ENCODE measurements at regions not wholly inside any gene's neighbourhood (a gene's known extent, or its start where the extent isn't known, plus 50 kb on each side); places are given as distances from the start of the nearest gene placed in this dataset.

DNA sequence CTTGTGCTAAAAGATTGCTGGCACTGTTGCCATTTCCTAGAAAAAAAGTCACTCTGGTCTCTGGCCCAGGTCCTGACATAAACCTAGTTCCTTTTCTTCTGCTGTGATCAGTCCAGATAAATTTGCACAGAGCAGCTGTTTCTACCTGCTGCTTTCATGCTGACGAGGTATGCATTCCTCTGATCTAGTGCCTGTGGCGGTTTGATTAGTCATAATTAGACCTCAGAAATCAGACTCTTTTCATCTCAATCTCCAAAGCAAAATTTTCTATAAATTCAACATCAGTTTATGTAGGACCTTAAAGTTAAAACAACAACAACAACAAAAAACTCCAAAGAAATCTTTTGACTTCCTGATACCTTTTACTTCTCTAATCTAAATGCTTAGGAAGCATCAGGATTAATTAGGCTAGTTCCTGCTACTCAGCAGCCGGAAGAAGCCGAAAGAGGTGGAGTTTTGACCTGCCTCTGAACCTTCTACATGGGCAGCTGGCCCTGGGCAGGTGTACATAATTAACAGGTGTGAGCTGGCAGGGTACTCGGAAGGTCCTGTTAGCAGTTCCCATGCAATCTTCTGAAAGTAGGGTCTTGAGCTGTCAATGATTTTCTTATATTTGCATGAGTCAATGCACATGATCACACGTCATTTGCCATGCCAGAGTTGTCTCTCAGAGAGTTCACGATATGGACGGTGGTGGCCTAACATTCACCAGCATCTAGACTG, 83.3 kb upstream of the CCDC112 start:
- TF ChIP-seq ZFP30 (CRISPR knock-in tag; IDR thresholded peaks at IDR 0.05) (no peak), OSR1 (CRISPR knock-in tag; IDR thresholded peaks at IDR 0.05) (no peak), SNAI2 (CRISPR knock-in tag; IDR thresholded peaks at IDR 0.05) (no peak), TOX (CRISPR knock-in tag; IDR thresholded peaks at IDR 0.05; ENCODE audit: borderline replicate concordance) (no peak), TCF4 (CRISPR knock-in tag; IDR thresholded peaks at IDR 0.05; ENCODE audit: borderline replicate concordance) (no peak), ARNTL (CRISPR knock-in tag; IDR thresholded peaks at IDR 0.05; ENCODE audit: borderline replicate concordance, low read depth) (no peak), ZNF565 (CRISPR knock-in tag; conservative IDR thresholded peaks at IDR 0.05; ENCODE audit: low read depth) (no peak), ZNF8 (CRISPR knock-in tag; IDR thresholded peaks at IDR 0.05) (no peak), GLIS3 (CRISPR knock-in tag; IDR thresholded peaks at IDR 0.05) (no peak), CSDC2 (CRISPR knock-in tag; IDR thresholded peaks at IDR 0.05) (no peak), ZC3H10 (CRISPR knock-in tag; IDR thresholded peaks at IDR 0.05) (no peak), ZFP3 (CRISPR knock-in tag; IDR thresholded peaks at IDR 0.05) (no peak), PPARA (CRISPR knock-in tag; IDR thresholded peaks at IDR 0.05; ENCODE audit: borderline replicate concordance) (no peak)
- TF ChIP-seq, protein P1, sequence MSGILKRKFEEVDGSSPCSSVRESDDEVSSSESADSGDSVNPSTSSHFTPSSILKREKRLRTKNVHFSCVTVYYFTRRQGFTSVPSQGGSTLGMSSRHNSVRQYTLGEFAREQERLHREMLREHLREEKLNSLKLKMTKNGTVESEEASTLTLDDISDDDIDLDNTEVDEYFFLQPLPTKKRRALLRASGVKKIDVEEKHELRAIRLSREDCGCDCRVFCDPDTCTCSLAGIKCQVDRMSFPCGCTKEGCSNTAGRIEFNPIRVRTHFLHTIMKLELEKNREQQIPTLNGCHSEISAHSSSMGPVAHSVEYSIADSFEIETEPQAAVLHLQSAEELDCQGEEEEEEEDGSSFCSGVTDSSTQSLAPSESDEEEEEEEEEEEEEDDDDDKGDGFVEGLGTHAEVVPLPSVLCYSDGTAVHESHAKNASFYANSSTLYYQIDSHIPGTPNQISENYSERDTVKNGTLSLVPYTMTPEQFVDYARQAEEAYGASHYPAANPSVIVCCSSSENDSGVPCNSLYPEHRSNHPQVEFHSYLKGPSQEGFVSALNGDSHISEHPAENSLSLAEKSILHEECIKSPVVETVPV (CRISPR knock-in tag; IDR thresholded peaks at IDR 0.05) = no peak
- TF ChIP-seq, protein P2, sequence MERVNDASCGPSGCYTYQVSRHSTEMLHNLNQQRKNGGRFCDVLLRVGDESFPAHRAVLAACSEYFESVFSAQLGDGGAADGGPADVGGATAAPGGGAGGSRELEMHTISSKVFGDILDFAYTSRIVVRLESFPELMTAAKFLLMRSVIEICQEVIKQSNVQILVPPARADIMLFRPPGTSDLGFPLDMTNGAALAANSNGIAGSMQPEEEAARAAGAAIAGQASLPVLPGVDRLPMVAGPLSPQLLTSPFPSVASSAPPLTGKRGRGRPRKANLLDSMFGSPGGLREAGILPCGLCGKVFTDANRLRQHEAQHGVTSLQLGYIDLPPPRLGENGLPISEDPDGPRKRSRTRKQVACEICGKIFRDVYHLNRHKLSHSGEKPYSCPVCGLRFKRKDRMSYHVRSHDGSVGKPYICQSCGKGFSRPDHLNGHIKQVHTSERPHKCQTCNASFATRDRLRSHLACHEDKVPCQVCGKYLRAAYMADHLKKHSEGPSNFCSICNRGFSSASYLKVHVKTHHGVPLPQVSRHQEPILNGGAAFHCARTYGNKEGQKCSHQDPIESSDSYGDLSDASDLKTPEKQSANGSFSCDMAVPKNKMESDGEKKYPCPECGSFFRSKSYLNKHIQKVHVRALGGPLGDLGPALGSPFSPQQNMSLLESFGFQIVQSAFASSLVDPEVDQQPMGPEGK (CRISPR knock-in tag; IDR thresholded peaks at IDR 0.05; ENCODE audit: borderline replicate concordance) = no peak
- TF ChIP-seq, protein P3, sequence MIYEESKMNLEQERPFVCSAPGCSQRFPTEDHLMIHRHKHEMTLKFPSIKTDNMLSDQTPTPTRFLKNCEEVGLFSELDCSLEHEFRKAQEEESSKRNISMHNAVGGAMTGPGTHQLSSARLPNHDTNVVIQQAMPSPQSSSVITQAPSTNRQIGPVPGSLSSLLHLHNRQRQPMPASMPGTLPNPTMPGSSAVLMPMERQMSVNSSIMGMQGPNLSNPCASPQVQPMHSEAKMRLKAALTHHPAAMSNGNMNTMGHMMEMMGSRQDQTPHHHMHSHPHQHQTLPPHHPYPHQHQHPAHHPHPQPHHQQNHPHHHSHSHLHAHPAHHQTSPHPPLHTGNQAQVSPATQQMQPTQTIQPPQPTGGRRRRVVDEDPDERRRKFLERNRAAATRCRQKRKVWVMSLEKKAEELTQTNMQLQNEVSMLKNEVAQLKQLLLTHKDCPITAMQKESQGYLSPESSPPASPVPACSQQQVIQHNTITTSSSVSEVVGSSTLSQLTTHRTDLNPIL (CRISPR knock-in tag; IDR thresholded peaks at IDR 0.05; ENCODE audit: low read depth) = no peak
- TF ChIP-seq, protein P4, sequence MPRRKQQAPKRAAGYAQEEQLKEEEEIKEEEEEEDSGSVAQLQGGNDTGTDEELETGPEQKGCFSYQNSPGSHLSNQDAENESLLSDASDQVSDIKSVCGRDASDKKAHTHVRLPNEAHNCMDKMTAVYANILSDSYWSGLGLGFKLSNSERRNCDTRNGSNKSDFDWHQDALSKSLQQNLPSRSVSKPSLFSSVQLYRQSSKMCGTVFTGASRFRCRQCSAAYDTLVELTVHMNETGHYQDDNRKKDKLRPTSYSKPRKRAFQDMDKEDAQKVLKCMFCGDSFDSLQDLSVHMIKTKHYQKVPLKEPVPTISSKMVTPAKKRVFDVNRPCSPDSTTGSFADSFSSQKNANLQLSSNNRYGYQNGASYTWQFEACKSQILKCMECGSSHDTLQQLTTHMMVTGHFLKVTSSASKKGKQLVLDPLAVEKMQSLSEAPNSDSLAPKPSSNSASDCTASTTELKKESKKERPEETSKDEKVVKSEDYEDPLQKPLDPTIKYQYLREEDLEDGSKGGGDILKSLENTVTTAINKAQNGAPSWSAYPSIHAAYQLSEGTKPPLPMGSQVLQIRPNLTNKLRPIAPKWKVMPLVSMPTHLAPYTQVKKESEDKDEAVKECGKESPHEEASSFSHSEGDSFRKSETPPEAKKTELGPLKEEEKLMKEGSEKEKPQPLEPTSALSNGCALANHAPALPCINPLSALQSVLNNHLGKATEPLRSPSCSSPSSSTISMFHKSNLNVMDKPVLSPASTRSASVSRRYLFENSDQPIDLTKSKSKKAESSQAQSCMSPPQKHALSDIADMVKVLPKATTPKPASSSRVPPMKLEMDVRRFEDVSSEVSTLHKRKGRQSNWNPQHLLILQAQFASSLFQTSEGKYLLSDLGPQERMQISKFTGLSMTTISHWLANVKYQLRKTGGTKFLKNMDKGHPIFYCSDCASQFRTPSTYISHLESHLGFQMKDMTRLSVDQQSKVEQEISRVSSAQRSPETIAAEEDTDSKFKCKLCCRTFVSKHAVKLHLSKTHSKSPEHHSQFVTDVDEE (CRISPR knock-in tag; IDR thresholded peaks at IDR 0.05) = no peak
- TF ChIP-seq, protein P5, sequence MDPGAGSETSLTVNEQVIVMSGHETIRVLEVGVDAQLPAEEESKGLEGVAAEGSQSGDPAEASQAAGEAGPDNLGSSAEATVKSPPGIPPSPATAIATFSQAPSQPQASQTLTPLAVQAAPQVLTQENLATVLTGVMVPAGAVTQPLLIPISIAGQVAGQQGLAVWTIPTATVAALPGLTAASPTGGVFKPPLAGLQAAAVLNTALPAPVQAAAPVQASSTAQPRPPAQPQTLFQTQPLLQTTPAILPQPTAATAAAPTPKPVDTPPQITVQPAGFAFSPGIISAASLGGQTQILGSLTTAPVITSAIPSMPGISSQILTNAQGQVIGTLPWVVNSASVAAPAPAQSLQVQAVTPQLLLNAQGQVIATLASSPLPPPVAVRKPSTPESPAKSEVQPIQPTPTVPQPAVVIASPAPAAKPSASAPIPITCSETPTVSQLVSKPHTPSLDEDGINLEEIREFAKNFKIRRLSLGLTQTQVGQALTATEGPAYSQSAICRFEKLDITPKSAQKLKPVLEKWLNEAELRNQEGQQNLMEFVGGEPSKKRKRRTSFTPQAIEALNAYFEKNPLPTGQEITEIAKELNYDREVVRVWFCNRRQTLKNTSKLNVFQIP (CRISPR knock-in tag; IDR thresholded peaks at IDR 0.05; ENCODE audit: borderline replicate concordance, low read depth) = no peak
- no peak for ATAC-seq

DNA sequence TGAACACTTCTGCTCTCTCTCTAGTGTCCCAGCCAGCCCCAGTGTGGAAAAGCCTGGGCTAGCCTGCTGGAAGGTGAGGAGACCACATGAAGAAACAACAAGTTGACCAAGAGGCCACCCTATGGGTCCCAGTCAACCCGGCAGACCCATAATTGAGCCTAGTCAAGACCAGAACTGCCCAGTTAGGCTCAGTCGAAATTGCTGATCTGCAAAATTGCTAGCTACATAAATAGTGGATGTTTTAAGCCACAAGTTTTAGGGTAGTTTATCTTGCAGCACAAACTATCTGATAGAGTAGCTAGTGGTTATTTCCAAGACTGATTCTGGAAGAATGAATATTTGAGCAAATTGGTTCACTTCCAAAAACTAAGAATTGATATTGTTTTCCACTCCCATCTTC, 82.3 kb upstream of the CCDC112 start:
- no peak for ATAC-seq
- TF ChIP-seq, protein P4 (CRISPR knock-in tag; IDR thresholded peaks at IDR 0.05) = no peak
